Mesenchymal stem cell (in vitro differentiated cells and primary cell): ENCODE measurements at regions not wholly inside any gene's neighbourhood (a gene's known extent, or its start where the extent isn't known, plus 50 kb on each side); places are given as distances from the start of the nearest gene placed in this dataset.

Source experiments
- DNase-seq: peaks from one replicate; pipeline ENCODE4 v3.0.0-alpha.2; 2013
- H2AFZ ChIP-seq: one replicate; pipeline ENCODE4 v1.6.1; 2013; ENCODE audit warnings: low read depth, mild to moderate bottlenecking, control low read depth, inconsistent platforms, low read length, moderate library complexity
- H2AK5ac ChIP-seq: 2 replicates; pipeline ENCODE4 v1.6.1; 2013; ENCODE audit warnings: low read length, moderate library complexity, mild to moderate bottlenecking, inconsistent platforms; ENCODE audit not compliant: severe bottlenecking
- H2BK120ac ChIP-seq: one replicate; pipeline ENCODE4 v1.6.1; 2013; ENCODE audit warnings: low read depth, mild to moderate bottlenecking, inconsistent platforms, low read length, moderate library complexity
- H2BK12ac ChIP-seq, 2 experiments: one replicate each; pipeline ENCODE4 v1.6.1; 2013; ENCODE audit warnings: inconsistent platforms in 2 of 2, low read length in 2 of 2, mild to moderate bottlenecking in 2 of 2, moderate library complexity in 2 of 2, control low read depth in 1 of 2
- H2BK15ac ChIP-seq: one replicate; pipeline ENCODE4 v1.6.1; 2013; ENCODE audit warnings: mild to moderate bottlenecking, low read depth, inconsistent platforms; ENCODE audit not compliant: poor library complexity, severe bottlenecking
- H2BK5ac ChIP-seq: 2 replicates; pipeline ENCODE4 v1.6.1; 2013; ENCODE audit warnings: low read depth, mild to moderate bottlenecking, low read length, control low read depth, inconsistent platforms; ENCODE audit not compliant: poor library complexity, severe bottlenecking
- H3K14ac ChIP-seq, 2 experiments: one replicate each; pipeline ENCODE4 v1.6.1; 2013; ENCODE audit warnings: inconsistent platforms in 2 of 2, low read length in 2 of 2, control low read depth in 1 of 2, mild to moderate bottlenecking in 1 of 2, moderate library complexity in 1 of 2
- H3K18ac ChIP-seq, 2 experiments: one replicate each; pipeline ENCODE4 v1.6.1; 2013; ENCODE audit warnings: inconsistent platforms in 2 of 2, low read length in 2 of 2, control low read depth in 1 of 2, low read depth in 1 of 2, mild to moderate bottlenecking in 1 of 2
- H3K23ac ChIP-seq, 2 experiments: one replicate each; pipeline ENCODE4 v1.6.1; 2013; ENCODE audit warnings: inconsistent platforms in 2 of 2, low read length in 2 of 2, mild to moderate bottlenecking in 2 of 2, moderate library complexity in 2 of 2, control low read depth in 1 of 2
- H3K27ac ChIP-seq: 2 replicates; pipeline ENCODE4 v1.5.1; 2013; ENCODE audit warnings: mild to moderate bottlenecking, moderate library complexity, low read length, control low read depth, inconsistent platforms; ENCODE audit not compliant: poor library complexity, severe bottlenecking
- H3K27me3 ChIP-seq, 2 experiments: 2 replicates each; pipeline versions ENCODE4 v1.6.1 to v1.7.0; 2013; ENCODE audit warnings: low read length in 2 of 2, mild to moderate bottlenecking in 2 of 2, moderate library complexity in 2 of 2, control low read depth in 1 of 2, inconsistent platforms in 1 of 2; ENCODE audit not compliant: control insufficient read depth in 1 of 2, insufficient read depth in 1 of 2
- H3K36me3 ChIP-seq, 2 experiments: 2 replicates each; pipeline versions ENCODE4 v1.6.1 to v1.7.0; 2013; ENCODE audit warnings: low read length in 2 of 2, control low read depth in 1 of 2, inconsistent platforms in 1 of 2, low read depth in 1 of 2, mild to moderate bottlenecking in 1 of 2; ENCODE audit not compliant: insufficient read depth in 2 of 2, control insufficient read depth in 1 of 2
- H3K4ac ChIP-seq, 2 experiments: one replicate each; pipeline ENCODE4 v1.6.1; 2013; ENCODE audit warnings: inconsistent platforms in 2 of 2, low read length in 2 of 2, mild to moderate bottlenecking in 2 of 2, moderate library complexity in 2 of 2, control low read depth in 1 of 2, low read depth in 1 of 2
- H3K4me1 ChIP-seq: 2 replicates; pipeline ENCODE4 v1.6.1; 2013; ENCODE audit warnings: low read depth, low read length, control low read depth; ENCODE audit not compliant: control insufficient read depth, insufficient read depth
- H3K4me2 ChIP-seq: 2 replicates; pipeline ENCODE4 v1.6.1; 2013; ENCODE audit warnings: low read length, mild to moderate bottlenecking, inconsistent platforms; ENCODE audit not compliant: poor library complexity, severe bottlenecking
- H3K4me3 ChIP-seq, 2 experiments: 2 replicates each; pipeline versions ENCODE4 v1.5.1 to v1.7.0; 2013; ENCODE audit warnings: low read length in 2 of 2, mild to moderate bottlenecking in 2 of 2, control low read depth in 1 of 2, low read depth in 1 of 2; ENCODE audit not compliant: insufficient read depth in 1 of 2
- H3K79me1 ChIP-seq: replicated peaks from 2 replicates; pipeline ENCODE4 v1.6.1; 2013; ENCODE audit warnings: mild to moderate bottlenecking, control low read depth, low read length, inconsistent platforms; ENCODE audit not compliant: poor library complexity, severe bottlenecking
- H3K9ac ChIP-seq: 2 replicates; pipeline ENCODE4 v1.7.0; 2013; ENCODE audit warnings: mild to moderate bottlenecking, low read length, moderate library complexity
- H3K9me3 ChIP-seq: 2 replicates; pipeline ENCODE4 v1.7.0; 2013; ENCODE audit warnings: mild to moderate bottlenecking, low read length; ENCODE audit not compliant: control insufficient read depth
- H4K8ac ChIP-seq: one replicate; pipeline ENCODE4 v1.6.1; 2013; ENCODE audit warnings: inconsistent platforms, mild to moderate bottlenecking, low read length, moderate library complexity
- H4K91ac ChIP-seq: one replicate; pipeline ENCODE4 v1.6.1; 2013; ENCODE audit warnings: mild to moderate bottlenecking, low read length, inconsistent platforms
- WGBS: methylation state at CpG from one replicate; pipeline ENCODE4 v1.1.7; 2013; ENCODE audit warnings: mixed read lengths; 5-methylcytosine and 5-hydroxymethylcytosine counted together

DNA sequence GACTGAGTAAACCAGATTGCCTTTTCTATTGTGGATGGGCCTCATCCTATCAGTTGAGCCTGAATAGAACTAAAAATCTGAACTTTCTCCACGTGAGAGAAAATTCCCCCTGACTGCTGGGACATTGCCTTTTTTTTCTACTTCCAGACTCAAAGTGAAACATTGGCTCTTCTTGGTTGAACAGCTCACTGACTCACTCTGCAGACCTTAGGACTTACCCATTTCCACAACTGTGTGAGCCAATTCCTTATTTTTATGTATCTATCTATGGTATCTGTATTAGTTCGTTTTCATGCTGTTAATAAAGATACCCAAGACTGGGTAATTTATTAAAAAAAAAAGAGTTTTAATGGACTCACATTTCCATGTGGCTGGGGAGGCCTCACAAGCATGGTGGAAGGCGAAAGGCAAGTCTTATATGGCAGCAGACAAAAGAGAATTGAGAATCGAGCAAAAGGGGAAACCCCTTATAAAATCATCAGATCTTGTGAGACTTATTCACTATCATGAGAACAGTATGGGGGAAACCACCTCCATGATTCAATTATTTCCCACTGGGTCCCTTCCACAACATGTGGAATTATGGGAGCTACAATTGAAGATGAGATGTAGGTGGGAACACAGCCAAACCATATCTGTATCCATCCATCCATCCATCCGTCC, 306.7 kb upstream of the SLC24A2 start:
- no peak overlapping the region for H2AK5ac ChIP-seq
- H3K23ac ChIP-seq: no peak overlapping the region
- no peak overlapping the region for H2BK120ac ChIP-seq
- no peak overlapping the region for H3K4ac ChIP-seq
- H3K27ac ChIP-seq: no peak overlapping the region
- 44% methylated on average over 2 of the region's 5 CpGs for WGBS
- H3K9me3 ChIP-seq: peaks cover 5% of the 10 kb centered on the region
- no peak overlapping the region for H3K4me3 ChIP-seq
- H3K9ac ChIP-seq: no peak overlapping the region
- no peaks in the 10 kb centered on the region for H3K4me1 ChIP-seq
- H3K14ac ChIP-seq: no peak overlapping the region
- no peaks in the 10 kb centered on the region for H3K36me3 ChIP-seq
- H2BK12ac ChIP-seq: no peak overlapping the region
- no peak overlapping the region for H4K91ac ChIP-seq
- no peaks in the 10 kb centered on the region for H3K79me1 ChIP-seq
- H2AFZ ChIP-seq: no peak overlapping the region
- H3K18ac ChIP-seq: no peak overlapping the region
- no peak for DNase-seq
- no peak overlapping the region for H2BK15ac ChIP-seq
- H4K8ac ChIP-seq: no peak overlapping the region
- no peak overlapping the region for H2BK5ac ChIP-seq
- H3K27me3 ChIP-seq: no peaks in the 10 kb centered on the region
- no peak overlapping the region for H3K4me2 ChIP-seq

DNA sequence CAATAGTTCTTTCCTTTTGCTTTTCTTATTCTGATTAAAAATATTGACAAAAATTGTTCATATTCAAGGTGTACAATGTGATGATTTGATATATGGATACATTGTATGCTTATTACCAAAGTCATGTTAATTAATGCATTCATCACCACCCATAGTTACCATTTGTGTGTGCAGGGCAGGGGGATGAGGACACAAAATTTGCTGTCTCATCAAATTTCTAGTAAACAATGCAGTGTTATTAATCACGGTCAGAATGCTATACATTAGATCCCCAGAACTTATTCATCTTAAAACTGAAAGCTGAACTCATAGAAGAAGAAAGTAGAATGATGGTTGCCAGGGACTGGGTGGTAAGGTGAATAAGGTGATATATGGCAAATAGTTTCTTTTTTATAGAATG, 303.7 kb upstream of the SLC24A2 start:
- no peak overlapping the region for H3K27ac ChIP-seq

DNA sequence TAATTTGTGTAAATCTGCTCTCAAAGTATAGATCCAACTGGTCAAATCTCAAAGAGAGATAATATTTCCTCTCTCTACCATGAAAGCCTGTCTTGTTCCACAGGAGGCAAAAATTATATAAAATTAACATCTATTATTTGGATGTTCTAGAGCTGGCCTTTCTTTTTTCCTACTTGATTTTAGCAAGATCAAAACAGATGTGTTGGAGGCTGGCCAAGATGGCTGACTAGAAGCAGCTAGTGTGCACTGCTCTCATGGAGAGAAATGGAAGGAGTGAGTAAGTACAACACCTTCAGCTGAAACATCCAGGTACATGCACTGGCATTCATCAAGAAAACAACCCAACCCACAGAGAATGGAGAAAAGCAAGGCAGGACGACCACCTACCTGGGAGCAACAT, 298.6 kb upstream of the SLC24A2 start:
- Histone ChIP-seq H3K27me3 (peaks cover 0 to 31% of the 10 kb centered on the region in 2 experiments), H2AFZ (no peak overlapping the region), H3K9ac (no peak overlapping the region), H3K36me3 (no peaks in the 10 kb centered on the region), H2BK12ac (no peak overlapping the region), H3K9me3 (peaks cover 5% of the 10 kb centered on the region), H2BK120ac (no peak overlapping the region), H2AK5ac (no peak overlapping the region), H2BK15ac (no peak overlapping the region), H2BK5ac (no peak overlapping the region), H3K4me1 (no peaks in the 10 kb centered on the region), H3K14ac (no peak overlapping the region), H4K8ac (no peak overlapping the region), H3K18ac (no peak overlapping the region), H3K4ac (no peak overlapping the region), H3K4me3 (no peak overlapping the region), H4K91ac (no peak overlapping the region), H3K4me2 (no peak overlapping the region), H3K27ac (no peak overlapping the region), H3K23ac (no peak overlapping the region), H3K79me1 (no peaks in the 10 kb centered on the region)
- WGBS: 100% methylated on average over 1 of the region's 1 CpG
- DNase-seq: no peak

More for the DNA sequence above, 303.7 kb upstream of the SLC24A2 start:
- Histone ChIP-seq H2BK5ac (no peak overlapping the region), H2BK15ac (no peak overlapping the region), H3K79me1 (no peaks in the 10 kb centered on the region), H3K27me3 (peaks cover 0 to 9% of the 10 kb centered on the region in 2 experiments), H2AK5ac (no peak overlapping the region), H3K4me3 (no peak overlapping the region), H3K9me3 (peaks cover 5% of the 10 kb centered on the region), H3K36me3 (no peaks in the 10 kb centered on the region), H2AFZ (no peak overlapping the region), H3K18ac (no peak overlapping the region), H4K8ac (no peak overlapping the region), H3K4ac (no peak overlapping the region), H4K91ac (no peak overlapping the region), H3K4me2 (no peak overlapping the region), H2BK120ac (no peak overlapping the region), H3K4me1 (no peaks in the 10 kb centered on the region), H2BK12ac (no peak overlapping the region), H3K23ac (no peak overlapping the region), H3K14ac (no peak overlapping the region), H3K9ac (no peak overlapping the region)
- WGBS: no CpG with 5 or more reads among the region's 1 CpG
- DNase-seq: no peak

DNA sequence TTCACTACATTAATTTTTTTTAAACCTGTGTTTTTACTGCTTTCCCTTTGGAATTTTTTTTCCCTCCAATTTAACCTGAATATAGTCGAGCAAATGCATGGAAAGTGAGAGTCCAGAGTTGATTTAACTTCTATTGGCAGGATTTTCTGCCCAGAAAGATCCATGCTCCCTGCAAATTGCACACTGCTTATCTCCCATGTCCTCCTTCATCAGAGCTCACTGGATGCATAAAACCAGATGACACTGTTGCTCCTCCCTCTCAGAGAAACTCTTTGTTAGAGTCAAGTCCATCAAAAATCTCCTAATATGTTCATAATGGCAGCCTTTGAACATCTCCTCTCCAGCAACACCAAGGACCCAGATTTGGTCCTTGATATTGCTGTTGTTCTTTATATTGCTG, 297.0 kb upstream of the SLC24A2 start:
- H3K9me3 ChIP-seq: no peaks in the 10 kb centered on the region
- H2AFZ ChIP-seq: no peak overlapping the region
- no peaks in the 10 kb centered on the region for H3K79me1 ChIP-seq
- H3K36me3 ChIP-seq: no peaks in the 10 kb centered on the region
- no peak overlapping the region for H2AK5ac ChIP-seq
- no peak overlapping the region for H3K9ac ChIP-seq
- H4K91ac ChIP-seq: no peak overlapping the region
- H2BK5ac ChIP-seq: no peak overlapping the region
- 57% methylated on average over 1 of the region's 1 CpG for WGBS
- H3K27me3 ChIP-seq: peaks cover 0 to 31% of the 10 kb centered on the region in 2 experiments
- no peak overlapping the region for H2BK12ac ChIP-seq
- H3K4ac ChIP-seq: no peak overlapping the region
- no peak overlapping the region for H3K4me3 ChIP-seq
- DNase-seq: no peak
- no peak overlapping the region for H4K8ac ChIP-seq
- H3K14ac ChIP-seq: no peak overlapping the region
- H3K4me1 ChIP-seq: no peaks in the 10 kb centered on the region
- no peak overlapping the region for H2BK15ac ChIP-seq
- no peak overlapping the region for H3K23ac ChIP-seq
- H2BK120ac ChIP-seq: no peak overlapping the region
- no peak overlapping the region for H3K18ac ChIP-seq
- H3K27ac ChIP-seq: no peak overlapping the region
- H3K4me2 ChIP-seq: no peak overlapping the region
